ENCODE measurements at regions not wholly inside any gene's neighbourhood (a gene's known extent, or its start where the extent isn't known, plus 50 kb on each side); places are given as distances from the start of the nearest gene placed in this dataset.

DNA sequence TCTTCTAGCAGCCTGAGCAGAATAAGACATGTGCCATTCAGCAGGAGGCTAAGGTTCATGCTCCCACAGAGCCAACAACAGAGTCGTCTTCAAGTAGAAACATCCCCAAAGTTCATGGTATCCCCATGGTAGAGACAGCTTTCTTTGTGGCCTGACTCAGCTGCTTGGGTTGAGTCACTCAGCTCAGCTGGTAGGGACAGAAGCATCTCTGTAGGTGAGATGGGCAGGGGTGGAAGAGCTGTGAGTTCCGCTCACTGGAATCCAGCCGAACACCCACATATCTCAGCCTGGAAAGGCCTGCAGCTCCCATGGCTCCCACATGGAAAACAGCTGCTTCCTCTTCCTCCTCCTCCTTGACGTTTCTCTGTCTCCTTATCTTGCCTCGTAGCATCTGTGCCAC is 792.7 kb downstream of the RNF144A start:
- H3K4me1 Mint-ChIP-seq = peaks cover 5% of the 10 kb centered on the region
- TF ChIP-seq, protein P1, sequence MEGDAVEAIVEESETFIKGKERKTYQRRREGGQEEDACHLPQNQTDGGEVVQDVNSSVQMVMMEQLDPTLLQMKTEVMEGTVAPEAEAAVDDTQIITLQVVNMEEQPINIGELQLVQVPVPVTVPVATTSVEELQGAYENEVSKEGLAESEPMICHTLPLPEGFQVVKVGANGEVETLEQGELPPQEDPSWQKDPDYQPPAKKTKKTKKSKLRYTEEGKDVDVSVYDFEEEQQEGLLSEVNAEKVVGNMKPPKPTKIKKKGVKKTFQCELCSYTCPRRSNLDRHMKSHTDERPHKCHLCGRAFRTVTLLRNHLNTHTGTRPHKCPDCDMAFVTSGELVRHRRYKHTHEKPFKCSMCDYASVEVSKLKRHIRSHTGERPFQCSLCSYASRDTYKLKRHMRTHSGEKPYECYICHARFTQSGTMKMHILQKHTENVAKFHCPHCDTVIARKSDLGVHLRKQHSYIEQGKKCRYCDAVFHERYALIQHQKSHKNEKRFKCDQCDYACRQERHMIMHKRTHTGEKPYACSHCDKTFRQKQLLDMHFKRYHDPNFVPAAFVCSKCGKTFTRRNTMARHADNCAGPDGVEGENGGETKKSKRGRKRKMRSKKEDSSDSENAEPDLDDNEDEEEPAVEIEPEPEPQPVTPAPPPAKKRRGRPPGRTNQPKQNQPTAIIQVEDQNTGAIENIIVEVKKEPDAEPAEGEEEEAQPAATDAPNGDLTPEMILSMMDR (IDR thresholded peaks at IDR 0.05; ENCODE audit: unreplicated experiment in 3 of 3) = no peak
- H3K9me3 Mint-ChIP-seq = no peaks in the 10 kb centered on the region
- H3K36me3 Mint-ChIP-seq (ENCODE audit: low read depth) = no peaks in the 10 kb centered on the region
- H3K27me3 Mint-ChIP-seq (ENCODE audit: low read depth) = peaks cover 11% of the 10 kb centered on the region
- H3K4me3 Mint-ChIP-seq = no peak overlapping the region
- no peak overlapping the region for H3K27ac Mint-ChIP-seq

DNA sequence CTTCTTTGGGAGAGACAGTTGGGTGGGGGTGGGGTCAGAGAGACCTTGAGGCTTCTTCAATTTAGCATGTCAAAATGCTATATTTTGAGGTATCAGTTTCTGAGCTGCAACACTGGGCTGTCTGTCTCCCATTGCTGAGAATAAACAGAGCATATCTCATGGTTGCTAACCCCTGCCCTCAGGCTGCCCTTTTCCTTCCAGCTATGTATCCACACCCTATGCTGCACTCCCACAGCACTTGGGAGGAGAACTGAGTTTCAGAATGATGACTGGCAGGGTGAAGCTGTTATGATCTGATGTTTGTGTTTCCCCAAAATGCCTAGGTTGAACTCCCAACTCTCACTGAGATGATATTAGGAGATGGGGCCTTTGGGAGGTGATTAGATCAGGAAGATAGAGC is 794.0 kb downstream of the RNF144A start:
- no peaks in the 10 kb centered on the region for H3K9me3 Mint-ChIP-seq
- TF ChIP-seq, protein P1 (IDR thresholded peaks at IDR 0.05; ENCODE audit: unreplicated experiment in 3 of 3) = no peak

DNA sequence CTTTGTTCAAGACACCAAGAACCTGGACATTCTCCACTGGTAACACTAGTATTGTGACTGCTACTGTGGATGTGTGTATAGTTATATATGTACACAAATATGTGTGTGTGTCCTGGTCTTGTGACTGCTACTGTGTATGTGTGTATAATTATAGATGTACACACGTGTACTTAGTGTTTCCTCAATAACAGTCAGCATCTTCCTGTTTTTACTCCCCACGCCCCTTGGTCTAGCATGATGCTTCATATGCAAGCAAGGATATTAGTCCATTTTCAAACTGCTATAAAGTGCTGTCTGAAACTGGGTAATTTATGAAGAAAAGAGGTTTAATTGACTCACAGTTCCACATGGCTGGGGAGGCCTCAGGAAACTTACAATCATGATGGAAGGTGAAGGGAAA is 802.7 kb downstream of the RNF144A start:
- H3K4me3 Mint-ChIP-seq = no peak overlapping the region
- no peak overlapping the region for H3K27ac Mint-ChIP-seq
- no peaks in the 10 kb centered on the region for H3K9me3 Mint-ChIP-seq
- H3K27me3 Mint-ChIP-seq (ENCODE audit: low read depth) = peaks cover 20% of the 10 kb centered on the region
- no peaks in the 10 kb centered on the region for H3K36me3 Mint-ChIP-seq (ENCODE audit: low read depth)
- peaks cover 24% of the 10 kb centered on the region for H3K4me1 Mint-ChIP-seq
- TF ChIP-seq, protein P1 (IDR thresholded peaks at IDR 0.05; ENCODE audit: unreplicated experiment in 3 of 3) = no peak

More for the DNA sequence above, 794.0 kb downstream of the RNF144A start:
- Mint-ChIP-seq H3K4me1 (peaks cover 5% of the 10 kb centered on the region), H3K27me3 (ENCODE audit: low read depth) (peaks cover 11% of the 10 kb centered on the region), H3K36me3 (ENCODE audit: low read depth) (no peaks in the 10 kb centered on the region), H3K4me3 (no peak overlapping the region), H3K27ac (no peak overlapping the region)

DNA sequence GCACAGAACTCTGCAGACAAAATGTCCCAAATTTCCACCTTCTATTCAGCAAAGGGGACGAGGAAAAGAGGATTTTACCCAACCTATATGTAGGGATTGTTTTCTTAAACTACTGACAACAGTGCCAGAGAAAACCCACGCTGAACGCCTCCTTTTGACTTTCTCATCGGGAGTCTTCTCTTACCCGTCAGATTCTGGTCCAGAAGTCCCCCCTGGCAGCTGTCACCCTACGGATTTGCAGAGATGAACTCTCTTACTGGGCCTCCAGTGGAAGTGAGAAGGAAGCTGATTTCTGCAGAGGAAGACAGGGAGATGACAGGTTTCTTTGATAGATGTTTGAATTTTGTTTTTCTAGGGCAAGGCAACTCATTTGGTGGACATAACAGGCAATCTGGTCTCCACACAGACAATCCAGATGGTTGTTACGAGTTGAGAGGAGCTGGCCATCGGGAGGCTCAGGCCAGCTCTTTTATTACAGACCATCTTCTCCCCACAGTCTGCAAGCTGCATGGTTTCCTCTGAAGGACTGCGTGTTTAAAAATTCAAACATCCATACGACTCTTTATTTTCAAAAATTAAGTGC is 804.3 kb downstream of the RNF144A start:
- Mint-ChIP-seq H3K36me3 (ENCODE audit: low read depth) (no peaks in the 10 kb centered on the region), H3K4me1 (peaks cover 35% of the 10 kb centered on the region), H3K4me3 (no peak overlapping the region), H3K27me3 (ENCODE audit: low read depth) (peaks cover 20% of the 10 kb centered on the region), H3K27ac (peak overlapping the region in 1 of 3 experiments; percentile 72), H3K9me3 (no peaks in the 10 kb centered on the region)
- TF ChIP-seq, protein P1 (IDR thresholded peaks at IDR 0.05; ENCODE audit: unreplicated experiment in 3 of 3) = no peak

DNA sequence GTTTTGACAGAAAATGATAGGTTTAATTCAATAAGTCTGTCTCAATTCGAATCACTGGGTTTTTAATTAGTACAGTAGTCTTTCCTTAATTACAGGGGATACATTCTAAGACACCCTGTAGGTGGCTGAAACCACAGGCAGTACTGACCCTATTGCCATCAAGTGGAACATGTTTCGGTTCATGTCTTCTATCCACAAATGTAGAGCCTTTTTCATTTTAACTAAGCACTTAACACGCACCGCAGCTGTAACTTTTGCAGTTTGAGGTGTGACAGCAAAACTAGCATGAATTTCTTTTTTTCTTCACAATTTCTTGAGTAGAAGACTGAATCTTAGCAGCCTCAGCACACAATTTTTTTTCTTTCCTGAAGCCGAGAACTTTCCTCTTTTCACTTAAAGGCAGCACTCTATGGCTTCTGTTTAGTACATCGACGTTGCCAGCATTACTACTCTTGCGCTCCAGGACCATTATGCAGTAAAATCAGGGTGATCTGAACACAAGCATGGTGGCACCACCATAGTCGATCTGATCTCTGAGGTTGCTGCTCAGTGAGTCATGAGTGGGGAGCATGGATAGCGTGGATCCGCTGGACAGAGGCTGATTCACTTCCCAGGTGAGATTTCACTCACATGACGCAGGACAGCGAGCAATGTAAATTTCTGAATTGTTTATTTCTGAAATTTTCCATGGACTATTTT is 805.1 kb downstream of the RNF144A start:
- peaks cover 20% of the 10 kb centered on the region for H3K27me3 Mint-ChIP-seq (ENCODE audit: low read depth)
- H3K27ac Mint-ChIP-seq = no peak overlapping the region
- no peak overlapping the region for H3K4me3 Mint-ChIP-seq
- H3K9me3 Mint-ChIP-seq = no peaks in the 10 kb centered on the region
- peaks cover 35% of the 10 kb centered on the region for H3K4me1 Mint-ChIP-seq
- H3K36me3 Mint-ChIP-seq (ENCODE audit: low read depth) = no peaks in the 10 kb centered on the region
- TF ChIP-seq, protein P1 (IDR thresholded peaks at IDR 0.05; ENCODE audit: unreplicated experiment in 3 of 3) = no peak

DNA sequence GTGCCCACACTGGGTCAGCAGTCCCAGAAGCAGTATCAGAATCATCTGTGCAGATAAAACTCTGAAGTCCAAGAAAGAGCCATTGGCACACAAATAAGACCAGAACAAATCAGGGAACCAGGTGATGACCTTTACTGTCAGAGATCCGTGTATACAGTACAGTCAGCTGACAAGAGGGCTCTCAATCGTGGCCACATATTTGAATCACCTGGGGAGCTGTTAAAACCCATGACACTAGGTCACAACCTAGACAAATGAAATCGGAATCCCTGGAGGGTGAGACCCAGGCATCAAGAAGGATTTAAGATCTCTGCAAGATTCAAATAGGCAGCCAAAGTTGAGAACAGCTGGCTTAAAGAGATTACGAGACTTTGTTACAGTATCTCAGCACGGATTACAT is 807.1 kb downstream of the RNF144A start:
- no peaks in the 10 kb centered on the region for H3K9me3 Mint-ChIP-seq
- no peak overlapping the region for H3K4me3 Mint-ChIP-seq
- TF ChIP-seq, protein P1 (IDR thresholded peaks at IDR 0.05; ENCODE audit: unreplicated experiment in 3 of 3) = no peak
- no peaks in the 10 kb centered on the region for H3K36me3 Mint-ChIP-seq (ENCODE audit: low read depth)
- H3K27me3 Mint-ChIP-seq (ENCODE audit: low read depth) = peaks cover 21% of the 10 kb centered on the region
- H3K4me1 Mint-ChIP-seq = peaks cover 35% of the 10 kb centered on the region
- peak overlapping the region in 1 of 3 experiments; percentile 7 for H3K27ac Mint-ChIP-seq

Measured in nephron (organoid).